ENCODE measurements at regions not wholly inside any gene's neighbourhood (a gene's known extent, or its start where the extent isn't known, plus 50 kb on each side); places are given as distances from the start of the nearest gene placed in this dataset.

DNA sequence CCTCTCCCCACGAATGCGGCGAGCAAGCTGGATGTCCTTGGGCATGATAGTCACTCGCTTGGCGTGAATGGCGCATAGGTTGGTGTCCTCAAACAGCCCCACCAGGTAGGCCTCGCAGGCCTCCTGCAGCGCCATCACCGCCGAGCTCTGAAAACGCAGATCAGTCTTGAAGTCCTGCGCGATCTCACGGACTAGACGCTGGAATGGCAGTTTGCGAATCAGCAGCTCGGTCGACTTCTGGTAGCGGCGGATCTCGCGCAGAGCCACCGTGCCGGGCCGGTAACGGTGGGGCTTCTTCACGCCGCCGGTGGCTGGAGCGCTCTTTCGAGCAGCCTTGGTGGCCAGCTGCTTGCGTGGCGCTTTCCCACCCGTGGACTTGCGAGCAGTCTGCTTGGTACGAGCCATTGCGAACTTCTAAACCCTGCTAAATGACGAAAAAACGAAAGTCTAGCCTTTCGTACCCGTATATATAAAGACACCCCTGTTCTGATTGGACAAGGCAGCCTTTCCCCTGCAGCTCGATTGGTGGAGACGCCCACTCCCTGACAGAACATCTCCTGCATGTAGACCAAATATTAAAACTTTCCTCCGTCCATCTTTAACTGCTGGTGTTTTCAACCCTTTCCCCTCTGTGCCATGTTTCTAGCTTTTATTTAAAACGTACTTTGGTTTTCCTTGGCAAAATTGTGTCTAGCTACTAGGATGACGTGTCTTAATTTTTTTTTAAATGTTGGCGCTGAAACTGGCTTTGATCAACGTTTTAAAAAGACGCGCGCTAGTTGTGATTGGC, 109.8 kb downstream of the HFE start:
- TF ChIP-seq, protein P1, sequence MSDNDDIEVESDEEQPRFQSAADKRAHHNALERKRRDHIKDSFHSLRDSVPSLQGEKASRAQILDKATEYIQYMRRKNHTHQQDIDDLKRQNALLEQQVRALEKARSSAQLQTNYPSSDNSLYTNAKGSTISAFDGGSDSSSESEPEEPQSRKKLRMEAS (IDR thresholded peaks at IDR 0.05) = no peak
- TF ChIP-seq, protein P2, sequence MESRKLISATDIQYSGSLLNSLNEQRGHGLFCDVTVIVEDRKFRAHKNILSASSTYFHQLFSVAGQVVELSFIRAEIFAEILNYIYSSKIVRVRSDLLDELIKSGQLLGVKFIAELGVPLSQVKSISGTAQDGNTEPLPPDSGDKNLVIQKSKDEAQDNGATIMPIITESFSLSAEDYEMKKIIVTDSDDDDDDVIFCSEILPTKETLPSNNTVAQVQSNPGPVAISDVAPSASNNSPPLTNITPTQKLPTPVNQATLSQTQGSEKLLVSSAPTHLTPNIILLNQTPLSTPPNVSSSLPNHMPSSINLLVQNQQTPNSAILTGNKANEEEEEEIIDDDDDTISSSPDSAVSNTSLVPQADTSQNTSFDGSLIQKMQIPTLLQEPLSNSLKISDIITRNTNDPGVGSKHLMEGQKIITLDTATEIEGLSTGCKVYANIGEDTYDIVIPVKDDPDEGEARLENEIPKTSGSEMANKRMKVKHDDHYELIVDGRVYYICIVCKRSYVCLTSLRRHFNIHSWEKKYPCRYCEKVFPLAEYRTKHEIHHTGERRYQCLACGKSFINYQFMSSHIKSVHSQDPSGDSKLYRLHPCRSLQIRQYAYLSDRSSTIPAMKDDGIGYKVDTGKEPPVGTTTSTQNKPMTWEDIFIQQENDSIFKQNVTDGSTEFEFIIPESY (IDR thresholded peaks at IDR 0.05) = no peak
- TF ChIP-seq RAD21 (IDR thresholded peaks at IDR 0.05) (no peak), TAF1 (conservative IDR thresholded peaks at IDR 0.05) (peak; percentile 89), CTCF (IDR thresholded peaks at IDR 0.05; ENCODE audit: low read depth, low read length, missing input control) (no peak), GABPA (IDR thresholded peaks at IDR 0.05 in 1 of 2, conservative IDR thresholded peaks at IDR 0.05 in 1 of 2) (no peak), FOXA1 (IDR thresholded peaks at IDR 0.05) (no peak), EGR1 (IDR thresholded peaks at IDR 0.05; ENCODE audit: low read depth in 2 of 2) (no peak), RXRA (IDR thresholded peaks at IDR 0.05) (peak in 1 of 2 donors; percentile 24), YY1 (IDR thresholded peaks at IDR 0.05) (peak; percentile 65), SP1 (IDR thresholded peaks at IDR 0.05) (peak; percentile 78), HNF4A (conservative IDR thresholded peaks at IDR 0.05) (no peak)
- TF ChIP-seq, protein P3, sequence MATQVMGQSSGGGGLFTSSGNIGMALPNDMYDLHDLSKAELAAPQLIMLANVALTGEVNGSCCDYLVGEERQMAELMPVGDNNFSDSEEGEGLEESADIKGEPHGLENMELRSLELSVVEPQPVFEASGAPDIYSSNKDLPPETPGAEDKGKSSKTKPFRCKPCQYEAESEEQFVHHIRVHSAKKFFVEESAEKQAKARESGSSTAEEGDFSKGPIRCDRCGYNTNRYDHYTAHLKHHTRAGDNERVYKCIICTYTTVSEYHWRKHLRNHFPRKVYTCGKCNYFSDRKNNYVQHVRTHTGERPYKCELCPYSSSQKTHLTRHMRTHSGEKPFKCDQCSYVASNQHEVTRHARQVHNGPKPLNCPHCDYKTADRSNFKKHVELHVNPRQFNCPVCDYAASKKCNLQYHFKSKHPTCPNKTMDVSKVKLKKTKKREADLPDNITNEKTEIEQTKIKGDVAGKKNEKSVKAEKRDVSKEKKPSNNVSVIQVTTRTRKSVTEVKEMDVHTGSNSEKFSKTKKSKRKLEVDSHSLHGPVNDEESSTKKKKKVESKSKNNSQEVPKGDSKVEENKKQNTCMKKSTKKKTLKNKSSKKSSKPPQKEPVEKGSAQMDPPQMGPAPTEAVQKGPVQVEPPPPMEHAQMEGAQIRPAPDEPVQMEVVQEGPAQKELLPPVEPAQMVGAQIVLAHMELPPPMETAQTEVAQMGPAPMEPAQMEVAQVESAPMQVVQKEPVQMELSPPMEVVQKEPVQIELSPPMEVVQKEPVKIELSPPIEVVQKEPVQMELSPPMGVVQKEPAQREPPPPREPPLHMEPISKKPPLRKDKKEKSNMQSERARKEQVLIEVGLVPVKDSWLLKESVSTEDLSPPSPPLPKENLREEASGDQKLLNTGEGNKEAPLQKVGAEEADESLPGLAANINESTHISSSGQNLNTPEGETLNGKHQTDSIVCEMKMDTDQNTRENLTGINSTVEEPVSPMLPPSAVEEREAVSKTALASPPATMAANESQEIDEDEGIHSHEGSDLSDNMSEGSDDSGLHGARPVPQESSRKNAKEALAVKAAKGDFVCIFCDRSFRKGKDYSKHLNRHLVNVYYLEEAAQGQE (IDR thresholded peaks at IDR 0.05) = peak; percentile 55
- TF ChIP-seq, protein P4, sequence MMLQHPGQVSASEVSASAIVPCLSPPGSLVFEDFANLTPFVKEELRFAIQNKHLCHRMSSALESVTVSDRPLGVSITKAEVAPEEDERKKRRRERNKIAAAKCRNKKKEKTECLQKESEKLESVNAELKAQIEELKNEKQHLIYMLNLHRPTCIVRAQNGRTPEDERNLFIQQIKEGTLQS (IDR thresholded peaks at IDR 0.05) = no peak

All from liver (tissue), 3 donors.